ENCODE measurements at regions not wholly inside any gene's neighbourhood (a gene's known extent, or its start where the extent isn't known, plus 50 kb on each side); places are given as distances from the start of the nearest gene placed in this dataset.
A peak's percentile ranks its signal among the peaks of the same experiment; 100 is the strongest.

DNA sequence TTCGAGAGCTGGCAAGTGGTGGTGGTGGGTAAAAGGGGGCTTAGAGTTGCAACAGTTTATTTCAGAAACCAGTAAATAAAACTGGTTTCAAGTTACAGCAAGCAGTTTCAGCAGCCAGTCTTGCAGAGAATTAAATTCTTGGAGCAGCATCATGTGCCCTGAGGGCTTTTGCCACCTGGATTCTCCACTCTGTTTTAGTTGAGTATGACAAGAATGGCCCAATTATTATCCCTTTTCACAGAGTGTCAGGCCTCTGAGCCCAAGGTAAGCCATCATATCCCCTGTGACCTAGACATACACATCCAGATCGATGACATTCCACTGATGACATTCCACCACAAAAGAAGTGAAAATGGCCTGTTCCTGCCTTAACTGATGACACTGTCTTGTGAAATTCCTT lies 72.8 kb upstream of the FANCL start:
- no peak overlapping the region for H3K4me3 ChIP-seq (ENCODE audit: low read length in 2 of 2)
- no peaks in the 10 kb centered on the region for H3K4me1 ChIP-seq (ENCODE audit: insufficient read depth, low read length)
- ChIA-PET POLR2A (ENCODE audit: partially characterized antibody) (no interaction called here), CTCF (ENCODE audit: partially characterized antibody) (no interaction called here)
- H3K9me3 Mint-ChIP-seq: peaks cover 0 to 14% (median 0%) of the 10 kb centered on the region in 8 donors
- H3K27me3 ChIP-seq (ENCODE audit: insufficient read depth, low read length): no peaks in the 10 kb centered on the region
- H3K4me3 Mint-ChIP-seq: no peak overlapping the region
- H3K4me1 Mint-ChIP-seq: no peaks in the 10 kb centered on the region
- no peaks in the 10 kb centered on the region for H3K36me3 ChIP-seq (ENCODE audit: insufficient read depth, low read length)
- no peaks in the 10 kb centered on the region for H3K9me3 ChIP-seq (ENCODE audit: control insufficient read depth in 1 of 2, low read length in 2 of 2)
- H3K27ac Mint-ChIP-seq: peak overlapping the region in 1 of 7 donors; percentile 6
- no peaks in the 10 kb centered on the region for H3K36me3 Mint-ChIP-seq
- DNase-seq: no peak
- intact Hi-C loops (cut with micrococcal nuclease): no loop called here
- H3K27ac ChIP-seq (ENCODE audit: low read depth, low read length): no peak overlapping the region
- peaks cover 0 to 1% of the 10 kb centered on the region in 2 donors for H3K27me3 Mint-ChIP-seq

DNA sequence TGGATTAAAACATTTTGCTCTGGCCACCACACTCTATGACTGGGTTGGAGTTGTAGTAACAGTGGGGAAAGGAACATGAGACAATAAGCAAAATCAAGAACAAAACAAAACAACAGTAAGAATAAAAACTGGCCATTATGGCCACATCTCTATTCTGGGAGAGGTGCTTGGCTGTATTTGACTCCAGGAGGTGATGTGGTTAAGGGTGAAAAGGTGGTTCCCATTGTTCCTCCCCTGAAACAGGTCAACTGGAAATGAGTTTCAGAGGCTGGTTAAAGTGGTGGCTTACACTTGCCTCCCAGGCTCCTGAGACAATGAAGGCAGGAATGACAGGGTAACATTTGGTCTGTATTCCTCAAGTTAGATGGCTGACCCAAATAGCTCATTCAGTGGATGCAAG lies 67.3 kb upstream of the FANCL start:
- H3K27ac ChIP-seq (ENCODE audit: low read depth, low read length): no peak overlapping the region
- no peaks in the 10 kb centered on the region for H3K9me3 ChIP-seq (ENCODE audit: control insufficient read depth in 1 of 2, low read length in 2 of 2)
- Mint-ChIP-seq H3K4me3 (no peak overlapping the region), H3K27me3 (peaks cover 3 to 5% of the 10 kb centered on the region in 2 donors), H3K36me3 (no peaks in the 10 kb centered on the region), H3K4me1 (no peaks in the 10 kb centered on the region), H3K9me3 (peaks cover 0 to 6% (median 0%) of the 10 kb centered on the region in 8 donors), H3K27ac (no peak overlapping the region)
- no peak for DNase-seq
- POLR2A ChIA-PET (ENCODE audit: partially characterized antibody): no interaction called here
- no peaks in the 10 kb centered on the region for H3K36me3 ChIP-seq (ENCODE audit: insufficient read depth, low read length)
- H3K4me1 ChIP-seq (ENCODE audit: insufficient read depth, low read length): no peaks in the 10 kb centered on the region
- CTCF ChIA-PET (ENCODE audit: partially characterized antibody): no interaction called here
- intact Hi-C loops (cut with micrococcal nuclease): no loop called here
- no peaks in the 10 kb centered on the region for H3K27me3 ChIP-seq (ENCODE audit: insufficient read depth, low read length)
- H3K4me3 ChIP-seq (ENCODE audit: low read length in 2 of 2): no peak overlapping the region

DNA sequence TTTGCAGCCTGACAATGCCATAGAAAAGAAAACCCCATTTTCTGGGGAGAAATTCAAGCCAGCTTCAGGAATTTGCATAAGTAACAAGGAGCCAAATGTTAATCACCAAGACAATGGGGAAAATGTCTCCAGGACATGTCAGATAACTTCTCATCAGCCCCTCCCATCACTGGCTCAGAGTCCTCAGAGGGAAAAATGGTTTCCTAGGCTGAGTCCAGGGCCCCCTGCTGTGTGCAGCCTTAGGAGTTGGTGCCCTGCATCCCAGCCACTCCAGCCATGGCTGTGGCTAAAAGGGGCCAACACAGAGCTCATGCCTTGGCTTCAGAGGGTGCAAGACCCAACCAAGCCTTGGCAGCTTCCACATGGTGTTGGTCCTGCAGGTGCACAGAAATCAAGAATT lies 63.7 kb upstream of the FANCL start:
- CTCF ChIA-PET (ENCODE audit: partially characterized antibody): no interaction called here

DNA sequence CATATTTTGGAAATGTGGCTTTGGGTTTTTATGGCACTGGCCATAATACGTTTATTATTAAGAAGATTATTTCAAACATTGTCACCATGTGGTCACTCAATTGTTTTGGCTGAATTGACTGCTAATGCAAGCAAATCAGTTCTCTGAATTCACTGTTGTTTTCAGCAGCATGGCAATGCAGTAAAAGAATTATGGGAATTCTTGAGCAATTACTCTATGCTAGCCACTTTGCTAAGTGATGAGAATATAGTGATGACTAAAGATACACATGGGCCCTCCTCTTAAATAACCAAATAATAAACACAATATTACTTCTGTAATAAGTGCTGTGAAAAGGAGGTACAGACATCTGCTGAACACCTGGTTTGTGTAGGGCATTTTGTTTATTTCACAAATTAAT lies 58.0 kb upstream of the FANCL start:
- Mint-ChIP-seq H3K9me3 (no peaks in the 10 kb centered on the region), H3K27ac (no peak overlapping the region), H3K27me3 (peaks cover 3 to 6% of the 10 kb centered on the region in 2 donors), H3K4me1 (no peaks in the 10 kb centered on the region), H3K36me3 (no peaks in the 10 kb centered on the region), H3K4me3 (no peak overlapping the region)
- Histone ChIP-seq H3K27me3 (ENCODE audit: insufficient read depth, low read length) (no peaks in the 10 kb centered on the region), H3K4me3 (ENCODE audit: low read length in 2 of 2) (no peak overlapping the region), H3K4me1 (ENCODE audit: insufficient read depth, low read length) (no peaks in the 10 kb centered on the region), H3K9me3 (ENCODE audit: control insufficient read depth in 1 of 2, low read length in 2 of 2) (no peaks in the 10 kb centered on the region), H3K27ac (ENCODE audit: low read depth, low read length) (no peak overlapping the region), H3K36me3 (ENCODE audit: insufficient read depth, low read length) (no peaks in the 10 kb centered on the region)
- POLR2A ChIA-PET (ENCODE audit: partially characterized antibody): no interaction called here
- intact Hi-C loops (cut with micrococcal nuclease): no loop called here
- no peak for DNase-seq
- CTCF ChIA-PET (ENCODE audit: partially characterized antibody): no interaction called here

More for the DNA sequence above, 63.7 kb upstream of the FANCL start:
- H3K4me1 Mint-ChIP-seq: no peaks in the 10 kb centered on the region
- H3K27me3 Mint-ChIP-seq: peaks cover 5 to 8% of the 10 kb centered on the region in 2 donors
- H3K4me1 ChIP-seq (ENCODE audit: insufficient read depth, low read length): no peaks in the 10 kb centered on the region
- no peaks in the 10 kb centered on the region for H3K36me3 ChIP-seq (ENCODE audit: insufficient read depth, low read length)
- DNase-seq: no peak
- H3K27me3 ChIP-seq (ENCODE audit: insufficient read depth, low read length): no peaks in the 10 kb centered on the region
- H3K9me3 Mint-ChIP-seq: peaks cover 0 to 1% (median 0%) of the 10 kb centered on the region in 8 donors
- POLR2A ChIA-PET (ENCODE audit: partially characterized antibody): no interaction called here
- H3K4me3 Mint-ChIP-seq: no peak overlapping the region
- no peak overlapping the region for H3K27ac ChIP-seq (ENCODE audit: low read depth, low read length)
- intact Hi-C loops (cut with micrococcal nuclease): no loop called here
- H3K9me3 ChIP-seq (ENCODE audit: control insufficient read depth in 1 of 2, low read length in 2 of 2): no peaks in the 10 kb centered on the region
- H3K36me3 Mint-ChIP-seq: no peaks in the 10 kb centered on the region
- H3K27ac Mint-ChIP-seq: no peak overlapping the region
- no peak overlapping the region for H3K4me3 ChIP-seq (ENCODE audit: low read length in 2 of 2)

DNA sequence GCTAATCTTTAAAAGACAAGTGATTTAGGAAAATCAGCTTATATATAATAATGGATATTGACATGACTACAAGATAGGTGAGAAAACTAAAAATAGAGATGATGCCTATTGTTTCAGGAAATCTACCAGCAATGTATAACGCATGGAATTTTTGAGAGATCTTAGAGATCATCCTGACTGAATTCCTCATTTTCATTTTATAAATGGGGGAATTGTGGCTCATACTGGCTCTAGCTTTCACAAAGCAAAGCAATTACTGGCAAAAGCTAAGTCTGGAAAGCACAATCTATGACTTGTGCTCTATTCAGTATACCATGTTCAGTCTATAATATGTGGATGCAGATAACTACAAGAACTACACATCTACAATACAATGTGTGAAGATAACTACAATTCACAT lies 51.9 kb upstream of the FANCL start:
- H3K4me1 ChIP-seq (ENCODE audit: insufficient read depth, low read length): no peaks in the 10 kb centered on the region
- no peaks in the 10 kb centered on the region for H3K27me3 ChIP-seq (ENCODE audit: insufficient read depth, low read length)
- no peak overlapping the region for H3K4me3 ChIP-seq (ENCODE audit: low read length in 2 of 2)
- H3K9me3 Mint-ChIP-seq: no peaks in the 10 kb centered on the region
- no peaks in the 10 kb centered on the region for H3K9me3 ChIP-seq (ENCODE audit: control insufficient read depth in 1 of 2, low read length in 2 of 2)
- H3K27ac Mint-ChIP-seq: no peak overlapping the region
- H3K4me1 Mint-ChIP-seq: no peaks in the 10 kb centered on the region
- ChIA-PET POLR2A (ENCODE audit: partially characterized antibody) (no interaction called here), CTCF (ENCODE audit: partially characterized antibody) (interaction anchor here (1.6 kb wide), 1 partner anchor 21 kb away, joined by 3 read pairs; no protein-coding TSS in a partner anchor)
- no peaks in the 10 kb centered on the region for H3K36me3 ChIP-seq (ENCODE audit: insufficient read depth, low read length)
- peaks cover 7 to 11% of the 10 kb centered on the region in 2 donors for H3K27me3 Mint-ChIP-seq
- no peaks in the 10 kb centered on the region for H3K36me3 Mint-ChIP-seq
- DNase-seq: no peak
- intact Hi-C loops (cut with micrococcal nuclease): no loop called here
- H3K27ac ChIP-seq (ENCODE audit: low read depth, low read length): no peak overlapping the region
- no peak overlapping the region for H3K4me3 Mint-ChIP-seq

DNA sequence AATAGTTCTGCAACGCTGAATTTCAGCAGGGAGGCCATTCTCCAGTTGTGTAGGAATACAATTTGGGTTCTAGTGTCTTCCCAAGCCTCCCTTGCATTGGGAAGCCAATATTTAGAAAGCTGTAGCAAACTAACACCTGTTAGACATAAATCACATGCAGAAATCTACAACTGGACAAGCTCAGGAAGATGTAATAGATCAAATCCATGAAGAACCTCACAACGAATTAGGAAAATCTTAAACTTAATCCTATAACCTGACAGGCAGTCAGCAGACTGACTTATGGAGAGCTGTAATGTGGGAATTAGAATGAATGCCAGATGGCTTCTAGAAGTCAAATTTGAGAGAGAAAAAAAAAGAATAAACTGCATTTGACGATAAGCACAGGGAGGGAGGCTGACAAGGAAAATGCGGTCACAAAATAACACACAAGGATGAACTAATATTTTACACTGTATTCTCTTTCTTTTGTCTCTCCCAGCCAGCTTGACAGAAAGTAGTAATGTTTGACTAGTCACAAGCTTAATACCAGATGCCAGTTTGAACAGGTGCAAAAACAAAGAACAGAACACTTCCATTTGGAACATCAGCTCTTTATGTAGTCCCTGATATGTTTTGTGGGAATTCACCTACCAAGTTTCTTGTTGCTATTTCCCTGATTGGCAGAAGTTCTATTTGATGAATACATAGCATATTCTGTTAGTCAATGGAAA lies 50.8 kb upstream of the FANCL start:
- Histone ChIP-seq H3K4me3 (ENCODE audit: low read length in 2 of 2) (no peak overlapping the region), H3K9me3 (ENCODE audit: control insufficient read depth in 1 of 2, low read length in 2 of 2) (no peaks in the 10 kb centered on the region), H3K27ac (ENCODE audit: low read depth, low read length) (no peak overlapping the region), H3K27me3 (ENCODE audit: insufficient read depth, low read length) (no peaks in the 10 kb centered on the region), H3K4me1 (ENCODE audit: insufficient read depth, low read length) (no peaks in the 10 kb centered on the region), H3K36me3 (ENCODE audit: insufficient read depth, low read length) (no peaks in the 10 kb centered on the region)
- Mint-ChIP-seq H3K4me1 (no peaks in the 10 kb centered on the region), H3K27ac (no peak overlapping the region), H3K4me3 (no peak overlapping the region), H3K9me3 (no peaks in the 10 kb centered on the region), H3K36me3 (no peaks in the 10 kb centered on the region), H3K27me3 (peaks cover 5 to 11% of the 10 kb centered on the region in 2 donors)
- intact Hi-C loops (cut with micrococcal nuclease): no loop called here
- ChIA-PET POLR2A (ENCODE audit: partially characterized antibody) (no interaction called here), CTCF (ENCODE audit: partially characterized antibody) (interaction anchor here (1.6 kb wide), 1 partner anchor 20 kb away, joined by 3 read pairs; no protein-coding TSS in a partner anchor)
- DNase-seq: no peak
